ENCODE measurements at regions not wholly inside any gene's neighbourhood (a gene's known extent, or its start where the extent isn't known, plus 50 kb on each side); places are given as distances from the start of the nearest gene placed in this dataset.

DNA sequence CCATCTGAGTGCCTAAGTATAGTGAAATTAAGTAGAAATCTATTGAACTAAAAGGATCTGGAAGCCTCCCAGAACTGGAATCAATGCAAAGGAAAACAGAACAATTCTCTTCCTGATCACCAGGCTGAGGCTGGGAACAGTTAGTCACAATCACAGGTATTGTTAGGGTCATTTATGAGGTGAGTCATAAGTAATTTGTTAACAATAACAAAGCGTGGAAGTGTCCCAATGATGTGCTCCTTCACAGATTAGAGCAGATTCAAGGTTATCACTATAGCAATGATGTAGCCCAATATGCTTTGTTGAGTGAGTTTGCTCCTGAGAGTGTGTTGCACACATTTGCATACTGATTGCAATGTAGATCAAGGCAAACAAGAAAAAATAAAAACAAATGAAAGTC, 228.1 kb downstream of the ZNF674 start:
- TF ChIP-seq, protein P1, sequence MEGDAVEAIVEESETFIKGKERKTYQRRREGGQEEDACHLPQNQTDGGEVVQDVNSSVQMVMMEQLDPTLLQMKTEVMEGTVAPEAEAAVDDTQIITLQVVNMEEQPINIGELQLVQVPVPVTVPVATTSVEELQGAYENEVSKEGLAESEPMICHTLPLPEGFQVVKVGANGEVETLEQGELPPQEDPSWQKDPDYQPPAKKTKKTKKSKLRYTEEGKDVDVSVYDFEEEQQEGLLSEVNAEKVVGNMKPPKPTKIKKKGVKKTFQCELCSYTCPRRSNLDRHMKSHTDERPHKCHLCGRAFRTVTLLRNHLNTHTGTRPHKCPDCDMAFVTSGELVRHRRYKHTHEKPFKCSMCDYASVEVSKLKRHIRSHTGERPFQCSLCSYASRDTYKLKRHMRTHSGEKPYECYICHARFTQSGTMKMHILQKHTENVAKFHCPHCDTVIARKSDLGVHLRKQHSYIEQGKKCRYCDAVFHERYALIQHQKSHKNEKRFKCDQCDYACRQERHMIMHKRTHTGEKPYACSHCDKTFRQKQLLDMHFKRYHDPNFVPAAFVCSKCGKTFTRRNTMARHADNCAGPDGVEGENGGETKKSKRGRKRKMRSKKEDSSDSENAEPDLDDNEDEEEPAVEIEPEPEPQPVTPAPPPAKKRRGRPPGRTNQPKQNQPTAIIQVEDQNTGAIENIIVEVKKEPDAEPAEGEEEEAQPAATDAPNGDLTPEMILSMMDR (IDR thresholded peaks at IDR 0.05), result no peak
- TF ChIP-seq POLR2A (IDR thresholded peaks at IDR 0.05) (no peak), POLR2AphosphoS5 (IDR thresholded peaks at IDR 0.05; ENCODE audit: insufficient read depth in 1 of 2, low read depth in 1 of 2) (peak in 1 of 2 donors; percentile 14)
